A673 (cell line): ENCODE measurements at regions not wholly inside any gene's neighbourhood (a gene's known extent, or its start where the extent isn't known, plus 50 kb on each side); places are given as distances from the start of the nearest gene placed in this dataset.

Source experiments
- BruUV-seq: library from RNA; stranded (reverse); fragments of 400-500 nt; replicated peaks from 2 replicates; lab custom pipeline; 2021; lab: Mats Ljungman, UMichigan
- CTCF ChIA-PET: fragments of 300-600 bp; sonication (Branson Sonifier 250); formaldehyde crosslinking; loops from one replicate; lab custom pipeline; 2022; ENCODE audit warnings: antibody characterized with exemption; lab: Charles Lee
- POLR2A ChIA-PET: fragments of 300-600 bp; sonication (Branson Sonifier 250); formaldehyde crosslinking; loops from one replicate; lab custom pipeline; 2022; ENCODE audit warnings: antibody characterized with exemption; ENCODE audit not compliant: low non-redundant PET; lab: Charles Lee
- DNase-seq: peaks from one replicate; pipeline ENCODE4 v3.0.0-alpha.2; 2015; ENCODE audit warnings: low spot score
- H3K27ac ChIP-seq: fragments of 200-600 bp; sonication (generic); 2 replicates; pipeline ENCODE4 v1.5.1; 2016; ENCODE audit warnings: mixed run types, low read depth, mild to moderate bottlenecking, mixed read lengths, antibody characterized with exemption, low read length; ENCODE audit not compliant: poor library complexity, severe bottlenecking
- H3K27me3 ChIP-seq: fragments of 200-600 bp; sonication (generic); replicated peaks from 2 replicates; pipeline ENCODE4 v1.6.1; 2017; ENCODE audit warnings: mixed run types, low read depth, mild to moderate bottlenecking, mixed read lengths, antibody characterized with exemption, low read length; ENCODE audit not compliant: insufficient read depth, poor library complexity
- H3K36me3 ChIP-seq: fragments of 200-600 bp; sonication (generic); 2 replicates; pipeline ENCODE4 v1.6.1; 2016; ENCODE audit warnings: mixed run types, mild to moderate bottlenecking, mixed read lengths, antibody characterized with exemption, low read length; ENCODE audit not compliant: insufficient read depth, poor library complexity, severe bottlenecking
- H3K4me1 ChIP-seq: fragments of 200-600 bp; sonication (generic); 2 replicates; pipeline ENCODE4 v1.6.1; 2017; ENCODE audit warnings: mixed run types, mild to moderate bottlenecking, mixed read lengths, antibody characterized with exemption, low read length; ENCODE audit not compliant: insufficient read depth, poor library complexity, severe bottlenecking
- H3K4me3 ChIP-seq: fragments of 200-600 bp; sonication (generic); 2 replicates; pipeline ENCODE4 v1.5.1; 2016; ENCODE audit warnings: low read depth, mixed run types, mild to moderate bottlenecking, mixed read lengths, low read length; ENCODE audit not compliant: poor library complexity, severe bottlenecking
- H3K9me3 ChIP-seq: fragments of 200-600 bp; sonication (generic); 2 replicates; pipeline ENCODE4 v1.6.1; 2016; ENCODE audit warnings: mixed run types, low read depth, mild to moderate bottlenecking, mixed read lengths, antibody characterized with exemption, low read length; ENCODE audit not compliant: poor library complexity, severe bottlenecking
- EZH2 ChIP-seq: fragments of 200-600 bp; sonication (generic); IDR thresholded peaks from 2 replicates; pipeline ENCODE4 v1.6.1; 2017; ENCODE audit warnings: borderline replicate concordance, low read depth, mild to moderate bottlenecking, mixed read lengths, antibody characterized with exemption, low read length; ENCODE audit not compliant: poor library complexity, severe bottlenecking
- intact Hi-C: fragments of 100-400 bp; cut with micrococcal nuclease; formaldehyde crosslinking; loops from one replicate; pipeline ENCODE4 v1.10.0; 2022; ENCODE audit not compliant: unreplicated experiment
- TF ChIP-seq, protein P1 (sequence below): fragments of 300-800, 200-600 bp; sonication (generic); conservative IDR thresholded peaks from 2 replicates; pipeline ENCODE4 v1.5.1; 2017; ENCODE audit warnings: low read depth, mild to moderate bottlenecking, antibody characterized with exemption, low read length, moderate library complexity, mixed read lengths

DNA sequence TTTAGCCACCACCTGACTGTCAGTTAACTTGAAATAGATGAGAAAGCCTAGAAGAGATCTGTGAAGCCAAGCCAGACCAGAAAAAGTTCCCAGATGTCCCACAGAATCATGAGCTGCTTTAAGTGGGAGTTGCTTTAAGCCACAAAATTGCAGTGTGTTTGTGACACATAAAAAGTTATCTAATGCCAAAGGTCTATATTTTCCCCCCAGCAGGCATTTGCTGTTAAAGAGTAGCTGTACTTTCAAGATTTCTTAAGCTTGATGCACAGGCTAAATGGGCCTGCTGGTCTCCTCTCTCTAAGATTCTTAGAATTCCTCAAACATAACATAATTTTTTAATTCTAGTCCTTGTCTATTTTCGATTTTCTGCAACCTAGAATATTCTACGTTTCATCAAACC is 825.7 kb downstream of the FAM181B start:
- TF ChIP-seq, protein P1, sequence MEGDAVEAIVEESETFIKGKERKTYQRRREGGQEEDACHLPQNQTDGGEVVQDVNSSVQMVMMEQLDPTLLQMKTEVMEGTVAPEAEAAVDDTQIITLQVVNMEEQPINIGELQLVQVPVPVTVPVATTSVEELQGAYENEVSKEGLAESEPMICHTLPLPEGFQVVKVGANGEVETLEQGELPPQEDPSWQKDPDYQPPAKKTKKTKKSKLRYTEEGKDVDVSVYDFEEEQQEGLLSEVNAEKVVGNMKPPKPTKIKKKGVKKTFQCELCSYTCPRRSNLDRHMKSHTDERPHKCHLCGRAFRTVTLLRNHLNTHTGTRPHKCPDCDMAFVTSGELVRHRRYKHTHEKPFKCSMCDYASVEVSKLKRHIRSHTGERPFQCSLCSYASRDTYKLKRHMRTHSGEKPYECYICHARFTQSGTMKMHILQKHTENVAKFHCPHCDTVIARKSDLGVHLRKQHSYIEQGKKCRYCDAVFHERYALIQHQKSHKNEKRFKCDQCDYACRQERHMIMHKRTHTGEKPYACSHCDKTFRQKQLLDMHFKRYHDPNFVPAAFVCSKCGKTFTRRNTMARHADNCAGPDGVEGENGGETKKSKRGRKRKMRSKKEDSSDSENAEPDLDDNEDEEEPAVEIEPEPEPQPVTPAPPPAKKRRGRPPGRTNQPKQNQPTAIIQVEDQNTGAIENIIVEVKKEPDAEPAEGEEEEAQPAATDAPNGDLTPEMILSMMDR, result no peak
- TF ChIP-seq EZH2, result no peak
- Histone ChIP-seq H3K36me3 (no peaks in the 10 kb centered on the region), H3K4me1 (no peaks in the 10 kb centered on the region), H3K27me3 (no peaks in the 10 kb centered on the region), H3K4me3 (no peak overlapping the region), H3K9me3 (no peaks in the 10 kb centered on the region), H3K27ac (no peak overlapping the region)
- no TSS peak for BruUV-seq
- ChIA-PET CTCF (no interaction called here), POLR2A (no interaction called here)
- DNase-seq, result no peak
- intact Hi-C loops, result no loop called here

DNA sequence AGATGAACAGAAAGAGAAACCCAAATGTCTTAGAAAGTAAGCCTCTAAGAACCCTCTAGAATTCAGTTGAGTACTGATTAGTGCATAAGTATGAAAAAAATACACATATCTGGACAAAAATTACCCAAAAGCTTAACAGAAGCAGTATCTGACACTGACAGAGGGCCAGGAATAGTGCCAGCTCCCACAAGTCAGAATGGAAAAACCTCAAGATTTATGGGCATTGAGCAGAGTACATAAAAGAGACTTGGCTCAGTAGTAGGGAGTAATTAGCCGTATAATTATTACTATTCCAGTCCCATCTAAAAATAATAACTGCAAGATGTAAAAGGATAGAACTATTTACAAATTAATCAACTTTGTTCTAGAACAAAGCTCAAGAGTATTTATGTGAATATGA is 834.5 kb downstream of the FAM181B start:
- H3K27me3 ChIP-seq, result no peaks in the 10 kb centered on the region
- no peak overlapping the region for H3K27ac ChIP-seq
- DNase-seq, result no peak
- ChIA-PET POLR2A (no interaction called here), CTCF (no interaction called here)
- no peaks in the 10 kb centered on the region for H3K9me3 ChIP-seq
- H3K36me3 ChIP-seq, result no peaks in the 10 kb centered on the region
- intact Hi-C loops, result no loop called here
- BruUV-seq, result no TSS peak
- no peak overlapping the region for H3K4me3 ChIP-seq
- TF ChIP-seq, protein P1, result no peak
- TF ChIP-seq EZH2, result no peak
- H3K4me1 ChIP-seq, result peaks cover 4% of the 10 kb centered on the region

DNA sequence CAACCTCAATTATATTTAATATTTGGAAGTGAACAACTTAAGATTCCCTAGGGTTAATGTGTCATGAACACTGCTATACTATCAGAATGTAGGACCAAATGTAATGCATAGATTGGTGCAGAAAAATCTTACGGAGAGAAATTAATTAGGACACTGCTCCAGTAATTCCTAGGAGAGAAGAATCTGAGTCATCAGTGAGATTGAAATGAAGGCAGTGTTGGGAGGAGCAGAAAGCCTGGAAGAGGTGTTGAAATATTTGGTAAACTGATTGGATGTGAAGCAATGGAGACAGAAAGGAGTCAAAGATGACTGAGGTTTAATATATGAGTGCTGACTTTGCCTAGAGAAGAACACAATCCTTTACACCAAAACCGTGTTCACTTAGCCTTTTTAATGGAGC is 836.0 kb downstream of the FAM181B start:
- no peak overlapping the region for H3K27ac ChIP-seq
- POLR2A ChIA-PET, result no interaction called here
- no peaks in the 10 kb centered on the region for H3K27me3 ChIP-seq
- intact Hi-C loops, result no loop called here
- DNase-seq, result no peak
- H3K4me1 ChIP-seq, result peaks cover 4% of the 10 kb centered on the region
- H3K9me3 ChIP-seq, result no peaks in the 10 kb centered on the region
- CTCF ChIA-PET, result no interaction called here
- BruUV-seq, result no TSS peak
- no peaks in the 10 kb centered on the region for H3K36me3 ChIP-seq
- no peak overlapping the region for H3K4me3 ChIP-seq
- TF ChIP-seq, protein P1, result no peak
- no peak for TF ChIP-seq EZH2
